COLO668 (cell line): ENCODE measurements at regions not wholly inside any gene's neighbourhood (a gene's known extent, or its start where the extent isn't known, plus 50 kb on each side); places are given as distances from the start of the nearest gene placed in this dataset.
"Not testable (repeated sequence)": the region's sequence is repeated elsewhere in the genome, so short reads cannot be mapped to it uniquely, and the experiment has no call there.

ENCODE experiments used
- DNase-seq: peaks from one replicate; lab custom pipeline; 2025; ENCODE audit not compliant: unreplicated experiment; lab: John Stamatoyannopoulos, UW

DNA sequence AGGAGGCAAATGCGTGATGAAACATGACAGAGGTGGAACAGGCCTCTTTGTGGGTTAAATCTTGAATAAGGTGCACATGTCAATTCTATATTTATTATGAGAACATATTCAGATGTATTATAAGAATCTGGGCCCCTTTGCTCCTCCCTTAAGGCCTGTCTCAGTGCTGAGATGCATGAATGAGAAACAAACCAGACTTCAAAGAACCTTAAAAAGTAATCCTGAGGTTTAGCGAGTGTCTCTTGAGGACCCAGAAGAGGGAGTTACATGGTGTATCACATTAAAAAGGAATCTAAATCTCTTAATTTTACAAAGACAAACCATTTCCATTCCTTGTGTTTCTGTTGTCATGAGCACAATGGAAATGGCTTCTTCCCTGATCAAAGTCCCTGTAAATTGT, 170.9 kb upstream of the TBC1D5 start:
- no peak for DNase-seq

DNA sequence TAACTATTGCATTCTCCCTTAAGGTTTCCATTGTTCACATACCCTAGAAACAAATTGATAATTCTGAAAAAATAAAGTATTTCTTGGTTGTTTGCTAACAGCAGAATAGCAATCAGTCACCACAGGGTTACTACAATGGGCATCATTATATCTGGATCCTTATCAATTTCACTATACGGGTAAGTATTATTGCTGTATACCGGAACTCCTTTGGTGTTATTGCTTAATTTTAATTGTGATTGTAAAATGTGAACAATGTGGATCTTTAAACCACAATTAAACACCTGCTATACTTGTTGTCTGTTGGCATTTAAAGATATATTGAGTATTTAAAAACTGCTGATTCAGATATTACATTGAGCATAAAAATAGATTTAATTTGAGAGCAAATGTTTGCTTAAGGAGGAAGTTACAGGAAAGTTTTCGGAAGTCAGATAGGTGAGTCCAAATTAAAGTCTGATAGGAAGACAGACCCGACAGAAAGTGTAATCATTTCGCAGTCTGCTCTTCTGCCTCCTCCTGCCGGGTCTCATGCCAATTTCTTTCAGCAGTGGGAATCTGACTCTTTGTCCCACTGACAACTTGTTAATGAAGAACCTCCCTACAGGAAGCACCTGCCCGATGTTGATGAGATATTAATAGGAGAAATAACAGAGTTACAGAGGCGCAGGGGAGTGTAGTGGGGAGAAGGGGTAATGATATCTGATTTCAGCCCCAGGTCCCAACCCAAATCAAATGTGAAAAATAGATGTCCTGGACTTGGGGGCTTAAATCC, 169.7 kb upstream of the TBC1D5 start:
- no peak for DNase-seq

GRCh38 chr3:17910922-17911321, 168.5 kb upstream of the TBC1D5 start:
- no peak for DNase-seq

GRCh38 chr3:17909714-17910113, 167.3 kb upstream of the TBC1D5 start:
- no peak for DNase-seq

DNA sequence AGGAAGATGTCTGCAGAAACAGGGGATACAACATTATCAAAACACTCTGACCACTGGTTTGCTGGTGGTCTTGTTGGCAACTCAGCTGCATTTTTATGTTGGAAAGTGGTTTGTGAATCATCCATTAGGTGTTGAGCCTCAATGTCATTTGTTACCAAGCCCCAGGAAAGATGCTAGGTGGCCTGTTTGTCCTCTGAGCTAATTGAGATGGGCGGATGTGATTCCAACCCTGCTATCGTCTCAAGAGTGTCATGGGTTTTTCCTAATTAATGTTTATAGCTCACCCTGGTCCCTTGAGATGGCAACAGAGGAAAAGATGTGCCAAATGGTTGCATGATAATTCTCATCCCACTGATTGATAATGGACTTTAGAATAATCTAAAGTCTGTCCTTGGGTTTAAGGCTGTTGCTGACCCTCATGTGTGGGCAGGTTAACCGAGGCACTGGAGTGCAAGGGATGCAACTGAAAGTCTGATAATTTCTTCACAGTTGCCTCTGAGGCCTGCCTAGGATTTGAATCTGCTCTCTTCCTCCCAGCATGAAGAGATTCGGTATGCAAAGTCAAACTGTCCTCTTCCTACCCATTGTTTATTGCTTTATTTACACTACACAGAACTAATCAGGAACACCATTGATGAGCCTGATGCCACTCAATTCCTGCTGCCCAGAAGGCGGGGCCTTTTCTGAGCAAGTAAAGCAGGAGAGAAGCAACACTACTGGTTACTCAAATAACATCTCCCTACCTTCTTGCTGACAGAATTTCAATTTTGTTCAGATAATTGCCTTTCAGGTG, 166.2 kb upstream of the TBC1D5 start:
- DNase-seq = no peak

DNA sequence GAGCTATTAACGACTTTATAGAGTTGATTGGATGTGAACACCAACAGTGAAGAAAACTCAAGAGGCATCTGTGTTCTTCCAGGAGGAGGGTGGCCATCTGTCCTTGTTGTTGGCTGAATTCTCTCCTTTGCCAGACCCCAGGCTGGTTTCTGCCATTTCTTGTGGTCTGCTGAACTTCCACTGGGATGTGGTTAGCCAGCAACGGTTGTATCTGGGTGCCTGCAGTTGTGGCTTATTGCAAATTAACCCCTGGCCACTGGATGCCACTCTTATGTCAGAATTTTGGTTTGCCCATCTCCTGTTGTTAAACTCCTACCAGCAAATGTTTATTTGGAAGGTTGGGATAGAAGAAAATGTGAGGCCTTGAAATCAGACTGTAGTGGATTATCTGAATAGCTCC, 163.6 kb upstream of the TBC1D5 start:
- DNase-seq = no peak

- DNase-seq = no peak
These were observed 159.5 kb upstream of the TBC1D5 start for GRCh38 chr3:17901893-17902292.

DNA sequence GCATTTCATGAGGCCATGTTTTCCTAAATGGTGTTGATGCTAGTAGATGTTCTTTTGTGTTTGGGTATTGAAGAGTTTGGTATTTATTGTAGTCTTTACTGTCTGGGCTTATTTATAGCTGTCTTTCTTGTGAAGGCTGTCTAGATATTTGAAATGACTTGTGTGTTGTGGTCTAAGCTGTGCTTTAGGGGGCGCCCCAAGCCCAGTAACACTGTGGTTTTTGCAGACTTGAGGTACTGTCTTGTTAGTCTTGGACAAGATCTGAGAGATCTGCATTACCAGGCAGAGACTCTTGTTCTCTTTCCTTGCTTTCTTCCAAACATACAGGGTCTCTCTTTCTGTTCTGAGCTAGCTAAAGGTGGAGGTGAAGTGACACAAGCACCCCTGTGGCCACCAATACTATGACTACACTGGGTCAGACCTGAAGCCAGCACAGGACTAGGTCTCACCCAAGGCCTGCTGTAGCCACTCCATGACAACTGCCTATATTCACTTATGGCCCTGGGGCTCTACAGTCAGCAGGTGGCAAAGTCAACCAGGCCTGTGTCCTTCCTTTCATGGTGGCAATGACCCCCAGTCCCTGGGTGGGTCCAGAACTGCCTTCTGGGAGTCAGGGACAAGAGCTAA, 152.1 kb upstream of the TBC1D5 start:
- peak; percentile 4 for DNase-seq

GRCh38 chr3:17891139-17891856, 148.9 kb upstream of the TBC1D5 start:
- DNase-seq = peak; percentile 2

DNA sequence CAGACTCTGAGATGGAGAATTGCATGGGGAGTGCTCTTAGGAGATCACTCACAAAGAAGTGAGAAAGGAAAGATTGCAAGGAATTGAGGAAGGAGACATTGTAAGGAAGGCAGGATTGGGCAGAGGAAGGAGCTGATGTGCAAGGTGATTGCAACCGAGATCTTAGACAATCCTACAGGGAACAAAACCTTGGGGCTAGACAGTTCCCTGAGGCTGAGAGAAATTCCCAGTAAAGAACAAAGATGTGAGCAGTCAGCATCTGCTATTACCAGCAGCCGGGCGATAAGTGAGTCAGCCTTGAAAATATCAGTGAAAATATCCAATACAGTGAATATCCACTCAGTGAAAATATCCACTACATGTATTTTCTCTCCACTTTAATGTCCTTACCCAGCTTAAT, 143.6 kb upstream of the TBC1D5 start:
- DNase-seq = no peak

- no peak for DNase-seq
These were observed 140.6 kb upstream of the TBC1D5 start for GRCh38 chr3:17882981-17883380.

DNA sequence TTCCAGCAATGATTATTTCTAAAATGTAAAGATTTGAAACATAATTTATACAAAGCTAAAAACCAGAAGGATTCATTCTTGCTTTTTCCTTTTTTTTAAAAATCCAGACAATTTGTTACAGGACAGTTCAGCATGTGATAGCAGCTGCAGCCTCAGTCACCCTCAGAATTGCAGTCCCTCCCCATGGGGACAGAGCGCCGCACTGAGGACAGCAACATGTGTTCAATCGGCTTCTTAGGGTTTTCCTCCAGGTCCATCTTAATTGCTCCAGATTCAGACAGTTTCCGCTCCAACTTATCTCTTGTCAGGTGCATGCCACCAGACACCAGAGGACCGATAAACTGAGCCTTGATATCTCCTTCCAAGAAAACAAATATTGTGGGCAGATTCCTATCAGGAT, 134.9 kb upstream of the TBC1D5 start:
- DNase-seq = no peak

DNA sequence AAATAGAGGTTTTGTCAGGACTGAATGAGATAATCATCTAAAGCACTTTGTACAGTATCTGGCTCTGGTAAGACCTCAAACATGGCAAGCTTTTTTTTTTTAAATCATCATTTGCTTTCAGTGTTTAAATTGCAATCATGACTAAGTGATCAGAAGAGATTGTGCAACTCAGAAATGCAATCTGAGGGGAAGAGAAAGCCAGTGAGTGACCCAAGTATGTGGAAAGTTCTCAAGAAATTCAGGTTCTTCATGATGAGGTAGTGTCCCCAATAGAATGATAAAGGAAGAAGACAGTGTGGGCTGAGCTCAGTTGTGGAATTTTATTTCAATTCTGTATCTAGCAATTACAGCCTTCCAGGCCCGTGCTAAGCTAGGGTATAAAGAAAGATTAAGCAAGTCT, 132.2 kb upstream of the TBC1D5 start:
- DNase-seq = no peak

- no peak for DNase-seq
These were observed 130.0 kb upstream of the TBC1D5 start for GRCh38 chr3:17872457-17872856.

DNA sequence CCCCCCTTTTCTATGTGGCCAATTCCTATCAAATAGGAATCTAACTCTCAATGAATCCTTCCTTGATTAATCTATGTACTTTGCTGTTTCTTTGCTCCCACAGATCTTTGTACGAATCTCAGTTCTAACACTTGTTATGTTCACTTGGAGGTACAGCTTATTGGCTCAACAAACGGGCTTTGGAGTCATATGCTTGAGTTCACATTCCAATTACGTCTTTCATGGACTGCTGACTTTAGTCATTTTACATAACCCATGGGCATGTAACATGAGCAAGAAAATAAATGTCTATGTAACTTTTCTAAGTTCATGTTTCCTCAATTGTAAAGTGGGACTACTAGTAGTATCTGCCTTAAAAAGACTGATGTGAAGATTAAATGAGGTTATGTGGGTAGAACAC, 123.2 kb upstream of the TBC1D5 start:
- DNase-seq = no peak

DNA sequence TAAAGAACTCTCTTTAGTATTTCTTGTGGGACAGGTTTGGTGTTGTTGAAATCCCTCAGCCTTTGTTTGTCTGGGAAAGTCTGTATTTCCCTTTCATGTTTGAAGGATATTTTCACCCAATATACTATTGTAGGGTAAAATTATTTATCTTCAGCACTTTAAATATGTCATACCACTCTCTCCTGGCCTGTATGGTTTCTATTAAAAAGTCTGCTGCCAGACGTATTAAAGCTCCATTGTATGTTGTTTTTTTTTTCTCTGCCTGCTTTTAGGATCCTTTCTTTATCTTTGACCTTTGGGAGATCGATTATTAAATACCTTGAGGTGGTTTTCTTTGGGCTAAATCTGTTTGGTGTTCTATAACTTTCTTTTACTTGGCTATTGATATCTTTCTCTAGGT, 119.0 kb upstream of the TBC1D5 start:
- DNase-seq = no peak

DNA sequence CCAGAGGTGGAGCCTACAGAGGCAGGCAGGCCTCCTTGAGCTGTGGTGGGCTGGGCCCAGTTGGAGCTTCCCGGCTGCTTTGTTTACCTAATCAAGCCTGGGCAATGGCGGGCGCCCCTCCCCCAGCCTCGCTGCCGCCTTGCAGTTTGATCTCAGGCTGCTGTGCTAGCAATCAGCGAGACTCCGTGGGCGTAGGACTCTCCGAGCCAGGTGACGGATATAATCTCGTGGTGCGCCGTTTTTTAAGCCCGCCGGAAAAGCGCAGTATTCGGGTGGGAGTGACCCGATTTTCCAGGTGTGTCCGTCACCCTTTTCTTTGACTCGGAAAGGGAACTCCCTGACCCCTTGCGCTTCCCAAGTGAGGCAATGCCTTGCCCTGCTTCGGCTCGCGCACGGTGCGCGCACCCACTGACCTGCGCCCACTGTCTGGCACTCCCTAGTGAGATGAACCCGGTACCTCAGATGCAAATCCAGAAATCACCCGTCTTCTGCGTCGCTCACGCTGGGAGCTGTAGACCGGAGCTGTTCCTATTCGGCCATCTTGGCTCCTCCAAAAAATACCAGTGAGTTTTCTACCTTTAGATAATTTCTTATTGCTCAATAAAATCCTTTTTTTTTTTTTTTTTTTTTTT, 118.5 kb upstream of the TBC1D5 start:
- not testable (repeated sequence) for DNase-seq

DNA sequence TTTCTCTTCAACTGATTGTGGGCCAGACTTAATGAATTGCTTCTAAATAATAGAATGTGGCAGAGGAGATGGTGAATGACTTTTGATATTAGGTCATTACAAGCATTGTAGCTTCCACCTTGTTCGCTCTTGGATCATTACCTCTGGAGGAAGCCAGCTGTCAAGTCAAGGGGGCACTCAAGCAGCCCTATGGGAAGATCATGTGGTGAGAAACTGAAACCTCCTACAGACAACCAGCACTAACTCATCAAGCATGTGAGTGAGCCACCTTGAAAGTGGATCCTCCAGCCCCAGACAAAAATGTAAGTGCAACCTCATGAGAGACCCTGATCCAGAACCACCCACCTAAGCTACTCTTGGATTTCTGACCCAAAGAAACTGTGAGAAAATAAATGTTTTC, 109.8 kb upstream of the TBC1D5 start:
- no peak for DNase-seq

DNA sequence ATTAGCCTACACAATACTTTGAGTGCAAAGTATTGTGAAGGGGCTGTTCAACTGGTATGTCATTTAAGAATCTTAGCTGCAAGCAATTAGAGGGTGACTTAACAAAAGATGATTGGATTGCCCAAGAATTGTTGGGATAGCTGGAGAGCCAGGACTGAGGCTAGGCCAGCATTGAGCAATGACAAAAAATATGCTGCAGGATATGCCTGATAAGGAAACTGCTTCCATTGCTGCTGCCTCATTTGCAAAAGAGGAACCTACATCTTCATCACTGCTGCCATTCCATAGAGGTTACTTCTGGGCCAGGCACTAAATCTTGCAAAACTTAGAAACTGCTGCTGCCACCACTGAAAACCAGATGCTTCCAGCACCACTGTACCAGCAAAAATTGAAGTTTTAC, 108.0 kb upstream of the TBC1D5 start:
- no peak for DNase-seq

GRCh38 chr3:17848102-17848501, 105.7 kb upstream of the TBC1D5 start:
- no peak for DNase-seq

GRCh38 chr3:17847156-17847555, 104.7 kb upstream of the TBC1D5 start:
- no peak for DNase-seq
